HCT116 (cell line): ENCODE measurements at regions not wholly inside any gene's neighbourhood (a gene's known extent, or its start where the extent isn't known, plus 50 kb on each side); places are given as distances from the start of the nearest gene placed in this dataset.

Source experiments
- ATAC-seq: fragments of 200-7000 bp; cut with Tn5 transposase; 2 replicates; pipeline ENCODE4 v1.9.1; 2020; ENCODE audit warnings: mild to moderate bottlenecking, moderate library complexity
- BruUV-seq: library from RNA; stranded (reverse); fragments of 400-500 nt; replicated peaks from 2 replicates; lab custom pipeline; 2021; lab: Mats Ljungman, UMichigan
- CTCF ChIA-PET: fragments of 300-600 bp; sonication (Branson Sonifier 250); formaldehyde crosslinking; loops from one replicate; lab custom pipeline; 2021; ENCODE audit warnings: antibody characterized with exemption; lab: Charles Lee
- POLR2A ChIA-PET: fragments of 300-600, 350-600 bp; sonication (Branson Sonifier 250); formaldehyde crosslinking; loops from one replicate; lab custom pipeline; 2021; ENCODE audit warnings: antibody characterized with exemption; lab: Charles Lee
- RAD21 ChIA-PET, 2 experiments: fragments of 300-600 bp; sonication (Branson Sonifier 250); formaldehyde crosslinking; loops; one replicate each; lab custom pipeline; 2023; ENCODE audit warnings: low total read pairs in 2 of 2; ENCODE audit not compliant: uncharacterized antibody in 2 of 2, unreplicated experiment in 2 of 2, low non-redundant PET in 1 of 2; lab: Charles Lee
- DNase-seq: peaks from one replicate; pipeline ENCODE4 v3.0.0-alpha.2; 2010; ENCODE audit warnings: low read depth, low spot score
- H2AFZ ChIP-seq: fragments of 200-600 bp; shearing (Covaris generic), sonication (generic); 2 replicates; pipeline ENCODE4 v1.6.1; 2017; ENCODE audit warnings: low read depth, mixed run types, mixed read lengths, antibody characterized with exemption, low read length; ENCODE audit not compliant: poor library complexity, severe bottlenecking
- H3K27ac ChIP-seq: 2 replicates; pipeline ENCODE4 v1.5.1; 2012; ENCODE audit warnings: low read depth, low read length
- H3K27me3 ChIP-seq: fragments of 200-600 bp; sonication (generic); 2 replicates; pipeline ENCODE4 v1.6.1; 2016; ENCODE audit warnings: mixed run types, low read length, mixed read lengths; ENCODE audit not compliant: insufficient read depth
- H3K36me3 ChIP-seq, 2 experiments: fragments of 200-500 bp in 1 of 2; fragments of 200-600 bp in 1 of 2; sonication (Bioruptor generic) in 1 of 2; sonication (generic) in 1 of 2; 2 replicates each; pipeline versions ENCODE4 v1.5.1 to v1.6.1; 2014 to 2016; ENCODE audit warnings: low read length in 2 of 2, inconsistent platforms in 1 of 2, mixed read lengths in 1 of 2, mixed run types in 1 of 2; ENCODE audit not compliant: insufficient read depth in 2 of 2, control insufficient read depth in 1 of 2
- H3K4me1 ChIP-seq, 2 experiments: fragments of 200-600 bp in 1 of 2; sonication (generic) in 1 of 2; 2 replicates each; pipeline versions ENCODE4 v1.5.1 to v1.6.1; 2012 to 2017; ENCODE audit warnings: low read length in 2 of 2, inconsistent platforms in 1 of 2, mild to moderate bottlenecking in 1 of 2, mixed read lengths in 1 of 2, mixed run types in 1 of 2, moderate library complexity in 1 of 2; ENCODE audit not compliant: insufficient read depth in 2 of 2, control insufficient read depth in 1 of 2
- H3K4me2 ChIP-seq: fragments of 200-600 bp; sonication (generic); 2 replicates; pipeline ENCODE4 v1.6.1; 2017; ENCODE audit warnings: mixed run types, low read length, mixed read lengths
- H3K4me3 ChIP-seq, 2 experiments: fragments of 200-600 bp in 1 of 2; sonication (generic) in 1 of 2; replicated peaks in 1 of 2; 2 replicates each; pipeline ENCODE4 v1.5.1; 2011 to 2016; ENCODE audit warnings: low read length in 2 of 2, control low read depth in 1 of 2, low read depth in 1 of 2, mild to moderate bottlenecking in 1 of 2, mixed read lengths in 1 of 2, mixed run types in 1 of 2
- H3K79me2 ChIP-seq: fragments of 200-600 bp; sonication (generic); 2 replicates; pipeline ENCODE4 v1.6.1; 2017; ENCODE audit warnings: mild to moderate bottlenecking, mixed run types, low read length, moderate library complexity, mixed read lengths; ENCODE audit not compliant: insufficient read depth
- H3K9ac ChIP-seq: fragments of 200-600 bp; sonication (generic); 2 replicates; pipeline ENCODE4 v1.6.1; 2016; ENCODE audit warnings: low read length, mixed read lengths
- H3K9me2 ChIP-seq: fragments of 200-600 bp; sonication (generic), shearing (Covaris generic); 2 replicates; pipeline ENCODE4 v1.6.1; 2017; ENCODE audit warnings: mixed run types, mild to moderate bottlenecking, moderate library complexity; ENCODE audit not compliant: insufficient read depth
- H3K9me3 ChIP-seq, 2 experiments: fragments of 200-500 bp in 1 of 2; fragments of 200-600 bp in 1 of 2; sonication (Bioruptor generic) in 1 of 2; sonication (generic) in 1 of 2; 2 replicates each; pipeline ENCODE4 v1.6.1; 2014 to 2017; ENCODE audit warnings: low read length in 2 of 2, mixed read lengths in 2 of 2, inconsistent platforms in 1 of 2, low read depth in 1 of 2, mild to moderate bottlenecking in 1 of 2, mixed run types in 1 of 2, moderate library complexity in 1 of 2; ENCODE audit not compliant: control insufficient read depth in 1 of 2, insufficient read depth in 1 of 2
- H4K20me1 ChIP-seq: fragments of 200-600 bp; sonication (generic), shearing (Covaris generic); 2 replicates; pipeline ENCODE4 v1.6.1; 2017; ENCODE audit warnings: mixed run types, mild to moderate bottlenecking, moderate library complexity; ENCODE audit not compliant: insufficient read depth
- EGR1 ChIP-seq: IDR thresholded peaks from 2 replicates; pipeline ENCODE4 v1.6.1; 2012; ENCODE audit warnings: low read depth
- ELF1 ChIP-seq: IDR thresholded peaks from 2 replicates; pipeline ENCODE4 v1.6.1; 2012; ENCODE audit warnings: low read depth, borderline replicate concordance
- EZH2phosphoT487 ChIP-seq: fragments of 200-600 bp; IDR thresholded peaks from 2 replicates; pipeline ENCODE4 v1.6.1; 2018; ENCODE audit warnings: antibody characterized with exemption, borderline replicate concordance
- FOSL1 ChIP-seq: IDR thresholded peaks from 2 replicates; pipeline ENCODE4 v1.6.1; 2012; ENCODE audit warnings: low read depth
- JUND ChIP-seq: IDR thresholded peaks from 2 replicates; pipeline ENCODE4 v1.6.1; 2012
- MAX ChIP-seq: IDR thresholded peaks from 2 replicates; pipeline ENCODE4 v1.6.1; 2012
- RAD21 ChIP-seq: IDR thresholded peaks from 2 replicates; pipeline ENCODE4 v1.6.1; 2012; ENCODE audit warnings: low read depth, mild to moderate bottlenecking
- REST ChIP-seq: IDR thresholded peaks from 2 replicates; pipeline ENCODE4 v1.6.1; 2012; ENCODE audit warnings: low read depth
- SIN3A ChIP-seq: IDR thresholded peaks from 2 replicates; pipeline ENCODE4 v1.6.1; 2012; ENCODE audit warnings: low read depth
- SRF ChIP-seq: IDR thresholded peaks from 2 replicates; pipeline ENCODE4 v1.6.1; 2012; ENCODE audit warnings: low read depth
- YY1 ChIP-seq: IDR thresholded peaks from 2 replicates; pipeline ENCODE4 v1.6.1; 2011; ENCODE audit warnings: low read length, low read depth, moderate library complexity, mild to moderate bottlenecking; ENCODE audit not compliant: insufficient replicate concordance; ENCODE audit errors: extremely low read depth
- ZFX ChIP-seq: fragments of 450-650 bp; IDR thresholded peaks from 2 replicates; pipeline ENCODE4 v1.6.1; 2017
- ZNF274 ChIP-seq: fragments of 200-500 bp; sonication (Bioruptor generic); IDR thresholded peaks from 2 replicates; pipeline ENCODE4 v1.6.1; 2014; ENCODE audit warnings: mild to moderate bottlenecking, low read depth, low read length, inconsistent platforms
- intact Hi-C: fragments of 100-400 bp; cut with micrococcal nuclease; formaldehyde crosslinking; loops from 2 replicates; pipeline ENCODE4 v1.10.0; 2022
- TF ChIP-seq, protein P1 (sequence below): IDR thresholded peaks from 2 replicates; pipeline ENCODE4 v1.6.1; 2012
- TF ChIP-seq, protein P2 (sequence below): IDR thresholded peaks from 2 replicates; pipeline ENCODE4 v1.6.1; 2011; ENCODE audit warnings: mild to moderate bottlenecking, low read length, moderate library complexity; ENCODE audit not compliant: insufficient replicate concordance; ENCODE audit errors: extremely low read depth

- no peak overlapping the region for H3K4me3 ChIP-seq
- H3K79me2 ChIP-seq = no peaks in the 10 kb centered on the region
- no peak overlapping the region for H3K4me2 ChIP-seq
- ChIA-PET CTCF (interaction anchor here (1.3 kb wide), 1 partner anchor 357 kb away, joined by 10 read pairs; no protein-coding TSS in a partner anchor), RAD21 (no interaction called here), POLR2A (no interaction called here)
- ATAC-seq (no peak), DNase-seq (no peak)
- BruUV-seq = no TSS peak
- no peak overlapping the region for H3K27ac ChIP-seq
- H3K4me1 ChIP-seq = no peaks in the 10 kb centered on the region
- intact Hi-C loops = no loop called here
- TF ChIP-seq RAD21 (peak; percentile 24; the same call in 1 of the 2 replicates), MAX (no peak)
- no peaks in the 10 kb centered on the region for H3K9me2 ChIP-seq
- 0 out of 2 replicates have a peak, but pooled peaks cover 2% of the 10 kb centered on the region for H3K27me3 ChIP-seq
- no peak overlapping the region for H2AFZ ChIP-seq
- H3K9me3 ChIP-seq = no peaks in the 10 kb centered on the region
- H3K9ac ChIP-seq = no peak overlapping the region
- H3K36me3 ChIP-seq = no peaks in the 10 kb centered on the region
- H4K20me1 ChIP-seq = no peaks in the 10 kb centered on the region
Measured at GRCh38 chrX:51047950-51048349, 137.4 kb downstream of the BMP15 start.

DNA sequence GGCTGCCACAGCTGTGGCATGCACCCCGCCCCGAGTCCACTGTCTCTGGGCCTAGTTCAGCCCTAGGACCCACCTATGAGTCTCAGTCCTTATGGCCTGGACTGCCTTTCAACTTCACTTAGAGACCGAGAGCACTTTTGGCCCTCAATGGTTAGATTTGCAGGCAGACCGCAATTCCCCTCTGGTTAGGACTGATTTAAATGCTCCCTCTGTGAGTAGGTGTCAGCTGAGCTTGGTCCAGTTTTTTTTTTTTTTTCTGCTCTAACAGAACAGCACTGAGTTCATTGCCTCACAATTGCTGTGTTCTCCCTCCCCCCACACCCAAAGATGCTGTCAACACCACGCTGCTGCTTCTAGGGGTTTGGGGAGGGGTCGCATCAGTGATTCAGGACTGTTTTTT lies 143.2 kb downstream of the BMP15 start:
- Histone ChIP-seq H3K36me3 (no peaks in the 10 kb centered on the region), H3K4me1 (no peaks in the 10 kb centered on the region), H3K4me2 (no peak overlapping the region), H3K9me3 (no peaks in the 10 kb centered on the region), H3K9ac (no peak overlapping the region), H3K27me3 (no peaks in the 10 kb centered on the region), H3K27ac (no peak overlapping the region), H2AFZ (no peak overlapping the region), H4K20me1 (no peaks in the 10 kb centered on the region), H3K79me2 (no peaks in the 10 kb centered on the region), H3K9me2 (no peaks in the 10 kb centered on the region), H3K4me3 (no peak overlapping the region)
- intact Hi-C loops = no loop called here
- ChIA-PET CTCF (no interaction called here), RAD21 (no interaction called here), POLR2A (interaction anchor here (0.7 kb wide), 1 partner anchor 1091 kb away, joined by 3 read pairs; no protein-coding TSS in a partner anchor)
- TF ChIP-seq ZFX = no peak
- TF ChIP-seq, protein P1, sequence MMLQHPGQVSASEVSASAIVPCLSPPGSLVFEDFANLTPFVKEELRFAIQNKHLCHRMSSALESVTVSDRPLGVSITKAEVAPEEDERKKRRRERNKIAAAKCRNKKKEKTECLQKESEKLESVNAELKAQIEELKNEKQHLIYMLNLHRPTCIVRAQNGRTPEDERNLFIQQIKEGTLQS = no peak
- TF ChIP-seq YY1 = no peak
- TF ChIP-seq, protein P2, sequence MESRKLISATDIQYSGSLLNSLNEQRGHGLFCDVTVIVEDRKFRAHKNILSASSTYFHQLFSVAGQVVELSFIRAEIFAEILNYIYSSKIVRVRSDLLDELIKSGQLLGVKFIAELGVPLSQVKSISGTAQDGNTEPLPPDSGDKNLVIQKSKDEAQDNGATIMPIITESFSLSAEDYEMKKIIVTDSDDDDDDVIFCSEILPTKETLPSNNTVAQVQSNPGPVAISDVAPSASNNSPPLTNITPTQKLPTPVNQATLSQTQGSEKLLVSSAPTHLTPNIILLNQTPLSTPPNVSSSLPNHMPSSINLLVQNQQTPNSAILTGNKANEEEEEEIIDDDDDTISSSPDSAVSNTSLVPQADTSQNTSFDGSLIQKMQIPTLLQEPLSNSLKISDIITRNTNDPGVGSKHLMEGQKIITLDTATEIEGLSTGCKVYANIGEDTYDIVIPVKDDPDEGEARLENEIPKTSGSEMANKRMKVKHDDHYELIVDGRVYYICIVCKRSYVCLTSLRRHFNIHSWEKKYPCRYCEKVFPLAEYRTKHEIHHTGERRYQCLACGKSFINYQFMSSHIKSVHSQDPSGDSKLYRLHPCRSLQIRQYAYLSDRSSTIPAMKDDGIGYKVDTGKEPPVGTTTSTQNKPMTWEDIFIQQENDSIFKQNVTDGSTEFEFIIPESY = no peak
- no peak for TF ChIP-seq JUND
- no peak for TF ChIP-seq RAD21
- no peak for TF ChIP-seq MAX
- TF ChIP-seq FOSL1 = no peak
- no peak for TF ChIP-seq ELF1
- no peak for TF ChIP-seq REST
- no peak for TF ChIP-seq ZNF274
- TF ChIP-seq SRF = no peak
- TF ChIP-seq SIN3A = no peak
- no peak for TF ChIP-seq EZH2phosphoT487
- TF ChIP-seq EGR1 = no peak
- DNase-seq (no peak), ATAC-seq (no peak)
- no TSS peak for BruUV-seq
